GM03348 (cell line): ENCODE measurements at regions not wholly inside any gene's neighbourhood (a gene's known extent, or its start where the extent isn't known, plus 50 kb on each side); places are given as distances from the start of the nearest gene placed in this dataset.
A peak's percentile ranks its signal among the peaks of the same experiment; 100 is the strongest.
"Not testable (repeated sequence)": the region's sequence is repeated elsewhere in the genome, so short reads cannot be mapped to it uniquely, and the experiment has no call there.

Source experiments
- DNase-seq: peaks from one replicate; pipeline ENCODE4 v3.0.0; 2012; ENCODE audit warnings: low spot score

DNA sequence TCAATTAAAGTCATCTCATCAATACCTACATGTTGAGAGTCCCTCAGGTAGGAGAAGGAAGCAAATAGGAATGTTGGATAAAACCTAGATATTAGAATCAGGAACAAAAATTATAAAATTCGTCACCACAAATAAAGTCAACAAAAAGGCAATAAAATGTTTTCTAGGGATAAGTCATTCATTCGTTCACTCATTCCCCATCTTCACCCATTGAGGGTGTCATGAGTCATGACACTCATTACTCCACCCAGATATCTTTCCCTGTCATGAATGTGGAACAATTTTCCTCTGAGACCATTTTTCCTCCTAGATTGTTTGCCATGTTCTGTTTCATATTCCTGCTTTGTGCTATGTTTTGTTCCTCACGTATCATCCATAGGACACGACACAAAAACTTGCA, 50.9 kb upstream of the OLIG3 start:
- no peak for DNase-seq

GRCh38 chr6:137547186-137547585, 53.0 kb upstream of the OLIG3 start:
- no peak for DNase-seq

- DNase-seq: no peak
These were observed 53.4 kb upstream of the OLIG3 start for GRCh38 chr6:137547601-137548000.

GRCh38 chr6:137549106-137549505, 54.9 kb upstream of the OLIG3 start:
- no peak for DNase-seq

GRCh38 chr6:137550535-137550934, 56.3 kb upstream of the OLIG3 start:
- no peak for DNase-seq

DNA sequence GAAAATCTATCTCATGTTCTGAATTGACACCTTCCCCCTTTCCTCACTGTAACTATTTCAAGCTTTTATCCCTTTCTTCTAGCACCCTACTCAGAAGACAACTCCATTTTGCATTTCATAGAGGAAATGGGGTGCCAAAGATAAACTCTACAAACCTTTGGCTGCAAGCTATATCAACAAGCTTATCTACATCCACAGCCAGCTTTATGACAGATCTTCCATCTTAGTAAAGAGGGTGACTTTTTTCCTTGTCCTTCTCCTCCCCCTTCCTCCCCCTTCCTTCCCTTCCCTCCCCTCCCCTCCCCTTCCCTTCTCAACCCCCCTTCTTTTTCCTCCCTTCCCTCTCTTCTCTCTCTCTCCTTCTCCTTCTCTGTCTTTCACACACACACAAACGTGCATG, 58.0 kb upstream of the OLIG3 start:
- no peak for DNase-seq

DNA sequence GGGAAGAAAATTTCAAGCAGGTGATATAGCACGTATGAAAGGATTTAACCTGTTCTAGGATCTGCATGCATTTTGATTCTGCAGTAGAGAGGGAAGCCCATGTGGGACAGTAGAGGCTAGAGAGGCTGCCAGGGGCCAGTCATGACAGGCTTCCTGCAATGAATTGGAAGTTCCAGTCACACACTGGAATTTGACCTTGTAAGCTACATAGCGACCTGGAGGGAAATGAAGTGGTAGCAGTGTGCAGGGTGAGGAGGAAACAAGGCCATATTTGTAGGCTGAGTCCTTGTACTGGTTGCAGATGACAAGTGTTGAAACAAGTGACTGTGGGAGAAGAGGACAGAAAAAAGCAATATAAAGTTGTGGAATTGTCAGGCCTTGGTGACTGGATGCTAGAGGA, 58.6 kb upstream of the OLIG3 start:
- no peak for DNase-seq

- DNase-seq: not testable (repeated sequence)
These were observed 65.5 kb upstream of the OLIG3 start for GRCh38 chr6:137559521-137560183.

- no peak for DNase-seq
These were observed 66.0 kb upstream of the OLIG3 start for GRCh38 chr6:137560184-137560563.

DNA sequence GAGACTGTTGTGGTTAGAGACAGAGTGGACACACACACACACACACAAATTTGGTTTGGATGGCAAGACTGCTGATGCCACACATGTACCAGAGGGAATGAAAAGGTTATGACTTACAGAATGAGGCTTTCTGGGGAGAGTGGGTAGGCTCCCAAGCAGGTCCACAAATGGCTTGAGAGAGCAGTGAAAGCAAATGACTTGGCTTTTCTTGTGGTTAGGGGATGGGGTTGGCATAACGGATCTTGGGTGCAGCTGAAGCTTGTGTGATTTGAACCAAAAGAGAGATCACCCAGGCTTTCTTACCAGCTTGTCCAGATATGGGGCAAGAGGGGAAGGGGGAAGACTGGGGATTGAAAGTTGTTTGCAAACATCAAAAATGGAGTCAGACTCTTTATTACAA, 73.9 kb upstream of the OLIG3 start:
- DNase-seq: no peak

- no peak for DNase-seq
These were observed 76.2 kb upstream of the OLIG3 start for GRCh38 chr6:137570393-137570792.

GRCh38 chr6:137571854-137572253, 77.7 kb upstream of the OLIG3 start:
- peak; percentile 10 for DNase-seq

GRCh38 chr6:137573739-137574138, 79.5 kb upstream of the OLIG3 start:
- DNase-seq: no peak

DNA sequence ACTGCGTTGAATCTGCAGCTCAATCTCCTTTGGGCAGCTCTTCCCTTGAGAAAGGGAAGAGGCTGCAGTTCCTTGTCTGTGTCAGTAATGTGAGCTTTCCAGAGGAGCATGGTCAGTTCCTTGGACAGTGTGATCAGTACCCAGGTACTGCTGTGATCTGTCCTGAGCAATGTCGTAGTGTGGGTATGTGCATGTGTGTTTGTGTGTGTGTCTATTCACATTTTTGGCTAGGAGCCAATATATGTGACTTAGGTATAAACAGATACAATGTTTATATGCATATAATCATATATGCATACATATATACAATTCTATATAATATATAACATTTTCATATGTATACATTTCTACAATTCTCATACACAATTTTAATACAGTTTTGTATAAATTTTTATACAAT, 85.4 kb upstream of the OLIG3 start:
- DNase-seq: no peak

DNA sequence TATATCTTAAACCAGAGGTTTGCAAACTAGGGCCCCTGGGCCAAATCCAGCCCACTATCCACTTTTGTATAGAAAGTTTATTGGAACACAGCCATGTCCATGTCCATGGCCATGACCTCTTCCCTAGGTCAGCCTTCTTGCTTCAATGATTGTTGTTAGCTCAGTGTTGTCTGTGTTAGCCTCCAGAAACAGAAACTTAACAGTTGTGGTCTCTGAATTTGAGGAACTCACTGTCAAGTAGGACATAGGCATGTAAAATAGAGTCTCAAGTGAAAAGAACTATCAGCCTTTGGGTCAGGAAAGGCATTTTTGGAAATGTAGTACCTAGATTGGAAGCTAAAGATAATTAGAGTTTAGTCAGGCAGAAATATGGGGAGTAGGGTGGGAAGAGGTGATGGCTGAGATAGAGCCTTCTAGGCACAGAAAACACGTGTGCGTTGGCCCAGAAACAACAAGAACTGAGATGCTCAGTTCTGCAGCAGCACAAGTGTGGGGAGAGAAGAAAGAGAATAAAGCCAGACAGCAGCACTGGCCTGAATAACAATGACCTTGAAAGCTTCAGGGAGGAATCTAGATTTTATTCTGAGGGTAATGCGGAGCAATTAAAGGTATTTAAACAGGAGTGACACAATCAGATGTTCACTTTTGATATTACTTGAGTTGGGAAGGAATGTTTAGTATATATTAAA, 87.0 kb upstream of the OLIG3 start:
- DNase-seq: no peak

DNA sequence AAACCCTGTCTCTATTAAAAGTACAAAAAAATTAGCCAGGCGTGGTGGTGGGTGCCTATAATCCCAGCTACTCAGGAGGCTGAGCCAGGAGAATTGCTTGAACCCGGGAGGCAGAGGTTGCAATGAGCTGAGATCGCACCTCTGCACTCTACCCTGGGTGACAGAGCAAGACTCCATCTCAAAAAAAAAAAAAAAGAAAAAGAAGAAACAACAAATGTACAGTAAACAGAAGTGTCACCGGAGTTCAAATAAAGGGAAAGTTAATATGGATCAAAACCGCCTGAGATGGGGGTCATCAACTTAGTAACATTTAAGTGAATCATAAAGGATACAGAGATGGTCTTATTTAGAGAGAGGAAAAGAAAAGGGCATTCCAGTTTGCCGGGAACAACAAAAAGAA, 89.3 kb upstream of the OLIG3 start:
- not testable (repeated sequence) for DNase-seq

- DNase-seq: no peak
These were observed 94.3 kb upstream of the OLIG3 start for GRCh38 chr6:137588472-137588871.

DNA sequence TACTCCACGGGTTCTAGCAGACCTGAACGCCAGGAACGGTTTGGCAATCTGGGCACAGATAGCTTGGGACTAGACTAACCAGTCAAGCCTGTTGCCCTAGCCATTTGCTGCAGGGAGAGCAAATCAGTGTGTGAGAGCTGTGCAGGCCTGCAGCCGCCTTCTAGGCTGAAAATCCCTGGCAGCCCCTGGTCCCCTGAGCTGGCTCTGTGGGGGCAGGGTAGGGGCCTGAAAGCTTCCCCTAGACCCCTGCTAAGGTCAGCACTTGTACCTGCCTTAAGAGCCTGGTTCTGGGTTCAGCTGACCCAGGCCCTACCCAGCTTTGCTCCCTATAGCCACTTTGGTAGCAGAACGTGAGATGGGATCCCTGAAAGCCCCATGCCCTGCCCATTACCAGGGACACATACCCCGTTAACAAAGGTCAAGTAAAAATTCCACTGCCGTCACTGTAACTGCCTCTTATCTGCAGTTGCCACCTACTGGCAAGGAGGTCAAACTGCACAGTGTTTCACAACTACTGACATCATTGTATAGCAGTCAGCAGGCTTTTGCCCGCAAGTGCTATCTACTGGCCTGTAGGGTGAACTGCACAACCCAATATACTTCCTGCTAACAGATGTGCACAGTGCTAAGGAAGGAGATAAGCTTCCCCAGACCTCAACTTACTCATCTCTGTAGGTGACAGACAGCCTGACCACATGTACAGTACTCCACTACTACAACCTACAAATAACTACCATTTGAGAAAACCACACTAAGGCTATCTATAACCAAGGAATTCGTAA, 95.1 kb upstream of the OLIG3 start:
- no peak for DNase-seq

DNA sequence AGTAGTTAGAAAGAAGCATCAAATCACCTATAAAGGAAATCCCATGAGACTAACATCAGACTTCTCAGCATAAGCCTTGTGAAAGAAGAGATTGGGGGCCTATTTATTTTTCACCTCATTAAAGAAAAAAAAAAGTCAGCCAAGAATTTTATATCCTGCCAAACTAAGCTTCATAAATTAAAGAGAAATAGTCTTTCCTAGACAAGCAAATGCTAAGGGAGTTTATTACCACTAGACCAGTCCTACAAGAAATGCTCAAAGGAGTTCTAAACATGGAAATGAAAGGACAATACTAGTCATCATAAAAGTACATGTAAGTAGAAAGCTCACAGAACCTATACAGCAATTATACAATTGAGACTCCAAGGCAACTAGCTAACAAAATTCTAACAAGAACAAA, 96.5 kb upstream of the OLIG3 start:
- no peak for DNase-seq

DNA sequence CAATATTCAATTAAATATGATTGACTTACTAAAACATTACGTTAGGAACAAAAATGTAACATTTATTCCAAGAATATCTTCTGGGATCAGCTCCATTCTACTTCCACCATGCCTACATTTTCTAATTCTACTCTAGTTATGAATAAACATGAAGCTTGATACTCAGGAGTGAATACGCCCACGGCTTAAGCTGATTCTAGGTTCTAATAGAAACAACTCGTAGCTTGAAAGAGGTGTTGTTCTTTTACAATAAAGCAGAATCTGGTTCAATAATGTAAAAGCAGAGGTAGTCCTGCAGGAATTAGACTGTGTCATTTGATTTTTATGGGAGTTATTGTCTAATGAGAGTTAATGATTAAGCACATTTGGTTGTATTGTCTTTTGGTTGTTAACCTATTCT, 107.3 kb upstream of the OLIG3 start:
- no peak for DNase-seq

- DNase-seq: no peak
These were observed 108.4 kb upstream of the OLIG3 start for GRCh38 chr6:137602313-137603197.

DNA sequence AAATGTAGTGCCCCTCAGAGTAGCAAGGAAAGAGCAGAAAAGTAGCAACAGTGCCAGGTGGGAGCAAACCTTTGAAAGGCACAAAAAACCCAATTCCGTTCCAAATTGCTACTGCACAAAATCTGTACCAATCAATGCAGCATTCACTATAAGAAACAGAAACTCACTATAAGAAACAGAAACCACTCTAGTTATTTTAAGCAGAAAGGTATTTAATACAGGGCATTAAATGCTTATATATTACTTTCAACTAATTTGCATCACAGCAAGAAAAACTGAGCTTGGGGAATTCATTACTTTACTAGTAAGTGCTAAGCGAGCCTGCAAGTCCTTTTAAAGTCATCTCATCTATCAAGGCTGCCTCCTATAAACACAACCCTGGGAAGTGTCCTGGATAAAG, 116.5 kb upstream of the OLIG3 start:
- no peak for DNase-seq
